Left lung (tissue), 4 donors: ENCODE measurements at regions not wholly inside any gene's neighbourhood (a gene's known extent, or its start where the extent isn't known, plus 50 kb on each side); places are given as distances from the start of the nearest gene placed in this dataset.

Experiments
- ATAC-seq: fragments of 200-7000 bp; cut with Tn5 transposase; one replicate; pipeline ENCODE4 v1.9.1; 2020; ENCODE audit warnings: moderate library complexity
- DNase-seq, 4 donors: peaks; one replicate each; pipeline ENCODE4 v3.0.0-alpha.2; 2013 to 2020
- H3K27ac ChIP-seq, 2 donors: fragments of 200-600 bp; sonication (generic) in 1 of 2; one replicate each; pipeline versions ENCODE4 v1.5.0 to v1.8.0; 2020 to 2021
- H3K27me3 ChIP-seq, 2 donors: fragments of 200-600 bp; sonication (generic) in 1 of 2; one replicate each; pipeline versions ENCODE4 v1.5.0 to v1.8.0; 2020 to 2021
- H3K36me3 ChIP-seq, 2 donors: fragments of 200-600 bp; sonication (generic) in 1 of 2; one replicate each; pipeline versions ENCODE4 v1.5.0 to v1.8.0; 2020 to 2021
- H3K4me1 ChIP-seq, 2 donors: fragments of 200-600 bp; one replicate each; pipeline ENCODE4 v1.8.0; 2021
- H3K4me3 ChIP-seq, 2 donors: fragments of 200-600 bp; sonication (generic) in 1 of 2; one replicate each; pipeline versions ENCODE4 v1.5.0 to v1.8.0; 2020 to 2021; ENCODE audit warnings: mild to moderate bottlenecking in 1 of 2
- H3K9me3 ChIP-seq, 2 donors: fragments of 200-600 bp; sonication (generic) in 1 of 2; one replicate each; pipeline versions ENCODE4 v1.5.0 to v1.8.0; 2020 to 2021
- CTCF ChIP-seq, 2 donors: fragments of 200-600 bp; sonication (generic) in 1 of 2; IDR thresholded peaks; one replicate each; pipeline versions ENCODE4 v1.5.0 to v1.8.0; 2021; ENCODE audit warnings: antibody characterized with exemption in 2 of 2
- intact Hi-C, 2 donors: fragments of 100-400 bp; cut with DNase I; formaldehyde crosslinking; loops; one replicate each; pipeline versions ENCODE4 v1.11.2 to v1.14.2; 2022
- donor health status: DM: no; HTN: yes; CAD: no.
- donor health status: DM: no; HTN: no; CAD: no.

- no peaks in the 10 kb centered on the region for H3K27me3 ChIP-seq
- no peak overlapping the region for H3K4me3 ChIP-seq
- peaks cover 0 to 8% of the 10 kb centered on the region in 2 donors for H3K9me3 ChIP-seq
- H3K27ac ChIP-seq, result no peak overlapping the region
- TF ChIP-seq CTCF (IDR thresholded peaks at IDR 0.05), result no peak
- ATAC-seq (no peak), DNase-seq (no peak)
- no peaks in the 10 kb centered on the region for H3K36me3 ChIP-seq
- intact Hi-C loops, result no loop called here
- no peaks in the 10 kb centered on the region for H3K4me1 ChIP-seq
Observed at GRCh38 chr11:11095831-11096723, 238.2 kb upstream of the ZBED5 start.

GRCh38 chr11:11090495-11090894 lies 232.6 kb upstream of the ZBED5 start:
- intact Hi-C loops, result no loop called here
- Histone ChIP-seq H3K4me1 (no peaks in the 10 kb centered on the region), H3K36me3 (no peaks in the 10 kb centered on the region), H3K4me3 (no peak overlapping the region), H3K9me3 (peaks cover 0 to 15% of the 10 kb centered on the region in 2 donors), H3K27me3 (no peaks in the 10 kb centered on the region), H3K27ac (no peak overlapping the region)
- ATAC-seq, result no peak
- no peak for DNase-seq
- no peak for TF ChIP-seq CTCF (IDR thresholded peaks at IDR 0.05)

- peaks cover 0 to 15% of the 10 kb centered on the region in 2 donors for H3K9me3 ChIP-seq
- H3K27me3 ChIP-seq, result peaks cover 0 to 3% of the 10 kb centered on the region in 2 donors
- no peaks in the 10 kb centered on the region for H3K4me1 ChIP-seq
- H3K4me3 ChIP-seq, result no peak overlapping the region
- DNase-seq (no peak), ATAC-seq (no peak)
- intact Hi-C loops, result no loop called here
- H3K27ac ChIP-seq, result no peak overlapping the region
- no peaks in the 10 kb centered on the region for H3K36me3 ChIP-seq
- no peak for TF ChIP-seq CTCF (IDR thresholded peaks at IDR 0.05)
Observed at GRCh38 chr11:11089805-11090204, 232.0 kb upstream of the ZBED5 start.

GRCh38 chr11:11086979-11087378 lies 229.1 kb upstream of the ZBED5 start:
- H3K27ac ChIP-seq, result no peak overlapping the region
- no peak for TF ChIP-seq CTCF (IDR thresholded peaks at IDR 0.05)
- H3K27me3 ChIP-seq, result peaks cover 0 to 3% of the 10 kb centered on the region in 2 donors
- DNase-seq (no peak), ATAC-seq (no peak)
- no peaks in the 10 kb centered on the region for H3K36me3 ChIP-seq
- peaks cover 0 to 15% of the 10 kb centered on the region in 2 donors for H3K9me3 ChIP-seq
- no peak overlapping the region for H3K4me3 ChIP-seq
- no peaks in the 10 kb centered on the region for H3K4me1 ChIP-seq
- intact Hi-C loops, result no loop called here

- no peak for TF ChIP-seq CTCF (IDR thresholded peaks at IDR 0.05)
- Histone ChIP-seq H3K4me3 (no peak overlapping the region), H3K9me3 (peaks cover 0 to 4% of the 10 kb centered on the region in 2 donors), H3K27me3 (peaks cover 0 to 3% of the 10 kb centered on the region in 2 donors), H3K27ac (no peak overlapping the region), H3K36me3 (no peaks in the 10 kb centered on the region), H3K4me1 (no peaks in the 10 kb centered on the region)
- DNase-seq (no peak), ATAC-seq (no peak)
- intact Hi-C loops, result no loop called here
Observed at GRCh38 chr11:11085580-11085979, 227.7 kb upstream of the ZBED5 start.
